GM12878 (cell line): ENCODE measurements at regions not wholly inside any gene's neighbourhood (a gene's known extent, or its start where the extent isn't known, plus 50 kb on each side); places are given as distances from the start of the nearest gene placed in this dataset.

ENCODE experiments used
- ATAC-seq: fragments of 200-7000 bp; cut with Tn5 transposase; 3 replicates; pipeline ENCODE4 v1.9.1; 2020; ENCODE audit warnings: mild to moderate bottlenecking, moderate library complexity
- BruUV-seq: library from RNA; stranded (reverse); fragments of 400-500 nt; replicated peaks from 2 replicates; lab custom pipeline; 2021; lab: Mats Ljungman, UMichigan
- CTCF ChIA-PET: fragments of 300-600 bp; sonication (Branson Sonifier 250); formaldehyde crosslinking; extraction: SDS; loops from one replicate; lab custom pipeline; 2021; ENCODE audit warnings: inconsistent platforms; lab: Yijun Ruan, JAX
- POLR2A ChIA-PET: fragments of 350-600 bp; formaldehyde crosslinking; extraction: SDS; loops from one replicate; lab custom pipeline; 2021; ENCODE audit warnings: inconsistent platforms; lab: Charles Lee
- RAD21 ChIA-PET: fragments of 300-600 bp; sonication (Branson Sonifier 250); formaldehyde crosslinking; loops from one replicate; lab custom pipeline; 2023; ENCODE audit warnings: antibody characterized with exemption; ENCODE audit not compliant: unreplicated experiment; lab: Charles Lee
- SMC1A ChIA-PET: fragments of 300-600 bp; sonication (Branson Sonifier 250); formaldehyde crosslinking; loops from one replicate; lab custom pipeline; 2023; ENCODE audit not compliant: unreplicated experiment, uncharacterized antibody; lab: Charles Lee
- DNase-seq: peaks from one replicate; pipeline ENCODE4 v3.0.0-alpha.2; 2011; ENCODE audit warnings: low read depth, low spot score
- FAIRE-seq: peaks from 3 replicates; lab custom pipeline; 2011; peaks lifted over from hg19 to GRCh38; lab: Jason Lieb, UNC
- H2AFZ ChIP-seq: 2 replicates; pipeline ENCODE4 v1.6.0; 2011; ENCODE audit warnings: low read depth, low read length, control low read depth; ENCODE audit not compliant: control insufficient read depth
- H3K27ac ChIP-seq: 2 replicates; pipeline ENCODE4 v1.5.1; 2011; ENCODE audit warnings: control low read depth; ENCODE audit not compliant: control insufficient read depth, insufficient read depth
- H3K27me3 ChIP-seq, 2 experiments: replicated peaks in 1 of 2; 2 replicates each; pipeline versions ENCODE4 v1.6.0 to v1.6.1; 2011; ENCODE audit warnings: low read length in 1 of 2; ENCODE audit not compliant: control insufficient read depth in 2 of 2, insufficient read depth in 2 of 2
- H3K36me3 ChIP-seq, 2 experiments: 2 replicates each; pipeline ENCODE4 v1.5.1; 2011; ENCODE audit warnings: low read length in 1 of 2; ENCODE audit not compliant: control insufficient read depth in 2 of 2, insufficient read depth in 2 of 2
- H3K4me1 ChIP-seq: 2 replicates; pipeline ENCODE4 v1.6.1; 2011; ENCODE audit warnings: mild to moderate bottlenecking, low read length, moderate library complexity, mixed read lengths; ENCODE audit not compliant: control insufficient read depth, insufficient read depth
- H3K4me2 ChIP-seq: 2 replicates; pipeline ENCODE4 v1.6.0; 2011; ENCODE audit warnings: control low read depth; ENCODE audit not compliant: control insufficient read depth, insufficient read depth
- H3K4me3 ChIP-seq: fragments of 200-600 bp; sonication (generic); 2 replicates; pipeline ENCODE4 v1.5.1; 2016
- H3K79me2 ChIP-seq: 2 replicates; pipeline ENCODE4 v1.6.0; 2011; ENCODE audit warnings: low read length; ENCODE audit not compliant: control insufficient read depth, insufficient read depth
- H3K9ac ChIP-seq: 2 replicates; pipeline ENCODE4 v1.8.0; 2011; ENCODE audit warnings: low read length, control low read depth, mixed read lengths; ENCODE audit not compliant: control insufficient read depth, insufficient read depth
- H3K9me3 ChIP-seq: replicated peaks from 3 replicates; pipeline ENCODE4 v1.5.1; 2011; ENCODE audit warnings: mild to moderate bottlenecking, low read length; ENCODE audit not compliant: control insufficient read depth, insufficient read depth
- H4K20me1 ChIP-seq: 2 replicates; pipeline ENCODE4 v1.6.0; 2011; ENCODE audit not compliant: control insufficient read depth, insufficient read depth
- IKZF1 ChIP-seq: fragments of 450-650 bp; conservative IDR thresholded peaks from 2 replicates; pipeline ENCODE4 v1.6.1; 2017; ENCODE audit warnings: antibody characterized with exemption, mild to moderate bottlenecking
- MTA2 ChIP-seq: fragments of 450-650 bp; IDR thresholded peaks from 2 replicates; pipeline ENCODE4 v1.6.1; 2016; ENCODE audit warnings: low read depth, mild to moderate bottlenecking, moderate library complexity
- NFIC ChIP-seq: IDR thresholded peaks from 2 replicates; pipeline ENCODE4 v1.6.1; 2012; ENCODE audit warnings: low read depth, mild to moderate bottlenecking, inconsistent platforms, low read length, moderate library complexity
- SMAD1 ChIP-seq: fragments of 450-650 bp; IDR thresholded peaks from 2 replicates; pipeline ENCODE4 v1.6.1; 2018; ENCODE audit warnings: mild to moderate bottlenecking, low read depth; ENCODE audit not compliant: partially characterized antibody
- SPI1 ChIP-seq: IDR thresholded peaks from 2 replicates; pipeline ENCODE4 v1.6.1; 2011; ENCODE audit warnings: low read depth, mild to moderate bottlenecking, low read length, moderate library complexity, borderline replicate concordance; ENCODE audit not compliant: insufficient read depth
- TBL1XR1 ChIP-seq: IDR thresholded peaks from 2 replicates; pipeline ENCODE4 v1.6.1; 2012; ENCODE audit warnings: low read depth, low read length, improper control_type of control experiment
- ZBED1 ChIP-seq: IDR thresholded peaks from 2 replicates; pipeline ENCODE4 v1.6.1; 2016; ENCODE audit warnings: borderline replicate concordance
- WGBS: methylation state at CpG from one replicate; pipeline ENCODE4 v1.1.6; 2016; ENCODE audit warnings: low lambda C conversion rate; ENCODE audit not compliant: insufficient replicate concordance, insufficient coverage; ENCODE audit errors: missing lambda C conversion rate; 5-methylcytosine and 5-hydroxymethylcytosine counted together
- in situ Hi-C: fragments of 300-500 bp; cut with MboI; formaldehyde crosslinking; loops from 9 replicates; pipeline ENCODE4 v1.14.3; 2018; ENCODE audit warnings: mixed read lengths
- intact Hi-C: fragments of 100-400 bp; cut with micrococcal nuclease; formaldehyde crosslinking; loops from one replicate; pipeline ENCODE4 v1.14.2; 2022; ENCODE audit not compliant: unreplicated experiment
- TF ChIP-seq, protein P1 (sequence below): fragments of 150-350 bp; IDR thresholded peaks from 2 replicates; pipeline ENCODE4 v1.6.1; 2016; ENCODE audit warnings: low read depth, low read length
- TF ChIP-seq, protein P2 (sequence below): fragments of 450-650 bp; IDR thresholded peaks from 2 replicates; pipeline ENCODE4 v1.6.1; 2017; ENCODE audit warnings: low read depth, mild to moderate bottlenecking, moderate library complexity
- TF ChIP-seq, protein P3 (sequence below): fragments of 450-650 bp; IDR thresholded peaks from 2 replicates; pipeline ENCODE4 v1.6.1; 2017; ENCODE audit warnings: mild to moderate bottlenecking, low read depth, inconsistent platforms; ENCODE audit not compliant: poor library complexity, severe bottlenecking
- TF ChIP-seq, protein P4 (sequence below): fragments of 450-650 bp; IDR thresholded peaks from 2 replicates; pipeline ENCODE4 v1.6.1; 2017; ENCODE audit warnings: mild to moderate bottlenecking, moderate library complexity

DNA sequence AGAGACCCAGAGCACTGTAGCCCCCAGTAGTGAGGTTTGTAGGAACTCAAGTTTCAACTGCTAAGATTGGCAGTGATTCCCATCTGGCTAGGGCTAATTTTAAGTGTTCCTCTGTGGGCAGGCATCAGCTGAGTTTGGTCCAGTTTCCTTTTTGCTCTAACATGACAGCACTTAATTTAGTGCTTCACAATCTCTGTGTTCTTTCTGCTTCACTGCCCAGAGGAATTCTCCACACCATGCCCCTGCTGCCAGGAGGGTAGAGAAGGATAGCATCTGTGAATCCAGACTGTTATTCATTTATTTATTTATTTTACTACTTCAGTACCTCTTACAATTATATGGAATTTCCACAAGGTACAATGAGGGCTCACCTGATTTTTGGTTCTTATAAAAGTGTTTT, 549.9 kb upstream of the FSIP2 start (continued):
- TF ChIP-seq, protein P1, sequence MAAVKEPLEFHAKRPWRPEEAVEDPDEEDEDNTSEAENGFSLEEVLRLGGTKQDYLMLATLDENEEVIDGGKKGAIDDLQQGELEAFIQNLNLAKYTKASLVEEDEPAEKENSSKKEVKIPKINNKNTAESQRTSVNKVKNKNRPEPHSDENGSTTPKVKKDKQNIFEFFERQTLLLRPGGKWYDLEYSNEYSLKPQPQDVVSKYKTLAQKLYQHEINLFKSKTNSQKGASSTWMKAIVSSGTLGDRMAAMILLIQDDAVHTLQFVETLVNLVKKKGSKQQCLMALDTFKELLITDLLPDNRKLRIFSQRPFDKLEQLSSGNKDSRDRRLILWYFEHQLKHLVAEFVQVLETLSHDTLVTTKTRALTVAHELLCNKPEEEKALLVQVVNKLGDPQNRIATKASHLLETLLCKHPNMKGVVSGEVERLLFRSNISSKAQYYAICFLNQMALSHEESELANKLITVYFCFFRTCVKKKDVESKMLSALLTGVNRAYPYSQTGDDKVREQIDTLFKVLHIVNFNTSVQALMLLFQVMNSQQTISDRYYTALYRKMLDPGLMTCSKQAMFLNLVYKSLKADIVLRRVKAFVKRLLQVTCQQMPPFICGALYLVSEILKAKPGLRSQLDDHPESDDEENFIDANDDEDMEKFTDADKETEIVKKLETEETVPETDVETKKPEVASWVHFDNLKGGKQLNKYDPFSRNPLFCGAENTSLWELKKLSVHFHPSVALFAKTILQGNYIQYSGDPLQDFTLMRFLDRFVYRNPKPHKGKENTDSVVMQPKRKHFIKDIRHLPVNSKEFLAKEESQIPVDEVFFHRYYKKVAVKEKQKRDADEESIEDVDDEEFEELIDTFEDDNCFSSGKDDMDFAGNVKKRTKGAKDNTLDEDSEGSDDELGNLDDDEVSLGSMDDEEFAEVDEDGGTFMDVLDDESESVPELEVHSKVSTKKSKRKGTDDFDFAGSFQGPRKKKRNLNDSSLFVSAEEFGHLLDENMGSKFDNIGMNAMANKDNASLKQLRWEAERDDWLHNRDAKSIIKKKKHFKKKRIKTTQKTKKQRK: no peak
- TF ChIP-seq SPI1: no peak

DNA sequence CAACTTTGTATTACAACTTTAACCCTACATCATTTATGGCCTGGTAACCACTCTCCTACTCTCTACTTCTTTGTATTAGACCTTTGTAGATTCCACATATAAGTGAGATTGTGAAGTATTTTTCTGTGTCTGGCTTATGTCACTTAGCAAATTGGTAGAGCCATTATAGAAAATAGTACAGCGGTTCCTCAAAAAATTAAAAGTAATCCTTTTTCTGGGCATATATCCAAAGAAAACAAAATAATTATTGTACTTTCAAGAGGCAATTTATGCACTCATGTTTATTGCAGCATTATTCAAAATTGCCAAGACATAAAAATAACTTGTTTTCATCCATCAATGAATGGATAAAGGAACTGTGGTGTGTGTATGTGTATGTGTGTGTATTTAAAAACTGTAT, 537.5 kb upstream of the FSIP2 start:
- RAD21 ChIA-PET: no interaction called here
- H3K4me1 ChIP-seq: no peaks in the 10 kb centered on the region
- FAIRE-seq: no peak
- H3K79me2 ChIP-seq: no peaks in the 10 kb centered on the region
- no peaks in the 10 kb centered on the region for H3K36me3 ChIP-seq
- no peaks in the 10 kb centered on the region for H3K9me3 ChIP-seq
- SMC1A ChIA-PET: no interaction called here
- CTCF ChIA-PET: no interaction called here
- H3K27me3 ChIP-seq: no peaks in the 10 kb centered on the region
- intact Hi-C loops (loop anchor here (10.0 kb wide), 1 partner anchor 534 kb away; the partner anchor contains the start of gene FSIP2), in situ Hi-C loops (no loop called here)
- H3K9ac ChIP-seq: no peak overlapping the region
- no peak overlapping the region for H3K4me2 ChIP-seq
- ATAC-seq: no peak
- no peaks in the 10 kb centered on the region for H4K20me1 ChIP-seq
- no peak overlapping the region for H2AFZ ChIP-seq
- DNase-seq: no peak
- 95% methylated on average over 1 of the region's 1 CpG for WGBS
- no peak overlapping the region for H3K27ac ChIP-seq
- BruUV-seq: no TSS peak
- H3K4me3 ChIP-seq: no peak overlapping the region
- POLR2A ChIA-PET: no interaction called here
- TF ChIP-seq, protein P2, sequence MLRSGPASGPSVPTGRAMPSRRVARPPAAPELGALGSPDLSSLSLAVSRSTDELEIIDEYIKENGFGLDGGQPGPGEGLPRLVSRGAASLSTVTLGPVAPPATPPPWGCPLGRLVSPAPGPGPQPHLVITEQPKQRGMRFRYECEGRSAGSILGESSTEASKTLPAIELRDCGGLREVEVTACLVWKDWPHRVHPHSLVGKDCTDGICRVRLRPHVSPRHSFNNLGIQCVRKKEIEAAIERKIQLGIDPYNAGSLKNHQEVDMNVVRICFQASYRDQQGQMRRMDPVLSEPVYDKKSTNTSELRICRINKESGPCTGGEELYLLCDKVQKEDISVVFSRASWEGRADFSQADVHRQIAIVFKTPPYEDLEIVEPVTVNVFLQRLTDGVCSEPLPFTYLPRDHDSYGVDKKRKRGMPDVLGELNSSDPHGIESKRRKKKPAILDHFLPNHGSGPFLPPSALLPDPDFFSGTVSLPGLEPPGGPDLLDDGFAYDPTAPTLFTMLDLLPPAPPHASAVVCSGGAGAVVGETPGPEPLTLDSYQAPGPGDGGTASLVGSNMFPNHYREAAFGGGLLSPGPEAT: no peak
- TF ChIP-seq, protein P3, sequence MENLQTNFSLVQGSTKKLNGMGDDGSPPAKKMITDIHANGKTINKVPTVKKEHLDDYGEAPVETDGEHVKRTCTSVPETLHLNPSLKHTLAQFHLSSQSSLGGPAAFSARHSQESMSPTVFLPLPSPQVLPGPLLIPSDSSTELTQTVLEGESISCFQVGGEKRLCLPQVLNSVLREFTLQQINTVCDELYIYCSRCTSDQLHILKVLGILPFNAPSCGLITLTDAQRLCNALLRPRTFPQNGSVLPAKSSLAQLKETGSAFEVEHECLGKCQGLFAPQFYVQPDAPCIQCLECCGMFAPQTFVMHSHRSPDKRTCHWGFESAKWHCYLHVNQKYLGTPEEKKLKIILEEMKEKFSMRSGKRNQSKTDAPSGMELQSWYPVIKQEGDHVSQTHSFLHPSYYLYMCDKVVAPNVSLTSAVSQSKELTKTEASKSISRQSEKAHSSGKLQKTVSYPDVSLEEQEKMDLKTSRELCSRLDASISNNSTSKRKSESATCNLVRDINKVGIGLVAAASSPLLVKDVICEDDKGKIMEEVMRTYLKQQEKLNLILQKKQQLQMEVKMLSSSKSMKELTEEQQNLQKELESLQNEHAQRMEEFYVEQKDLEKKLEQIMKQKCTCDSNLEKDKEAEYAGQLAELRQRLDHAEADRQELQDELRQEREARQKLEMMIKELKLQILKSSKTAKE: no peak
- TF ChIP-seq NFIC: no peak
- no peak for TF ChIP-seq SMAD1
- TF ChIP-seq IKZF1: no peak
- TF ChIP-seq, protein P4, sequence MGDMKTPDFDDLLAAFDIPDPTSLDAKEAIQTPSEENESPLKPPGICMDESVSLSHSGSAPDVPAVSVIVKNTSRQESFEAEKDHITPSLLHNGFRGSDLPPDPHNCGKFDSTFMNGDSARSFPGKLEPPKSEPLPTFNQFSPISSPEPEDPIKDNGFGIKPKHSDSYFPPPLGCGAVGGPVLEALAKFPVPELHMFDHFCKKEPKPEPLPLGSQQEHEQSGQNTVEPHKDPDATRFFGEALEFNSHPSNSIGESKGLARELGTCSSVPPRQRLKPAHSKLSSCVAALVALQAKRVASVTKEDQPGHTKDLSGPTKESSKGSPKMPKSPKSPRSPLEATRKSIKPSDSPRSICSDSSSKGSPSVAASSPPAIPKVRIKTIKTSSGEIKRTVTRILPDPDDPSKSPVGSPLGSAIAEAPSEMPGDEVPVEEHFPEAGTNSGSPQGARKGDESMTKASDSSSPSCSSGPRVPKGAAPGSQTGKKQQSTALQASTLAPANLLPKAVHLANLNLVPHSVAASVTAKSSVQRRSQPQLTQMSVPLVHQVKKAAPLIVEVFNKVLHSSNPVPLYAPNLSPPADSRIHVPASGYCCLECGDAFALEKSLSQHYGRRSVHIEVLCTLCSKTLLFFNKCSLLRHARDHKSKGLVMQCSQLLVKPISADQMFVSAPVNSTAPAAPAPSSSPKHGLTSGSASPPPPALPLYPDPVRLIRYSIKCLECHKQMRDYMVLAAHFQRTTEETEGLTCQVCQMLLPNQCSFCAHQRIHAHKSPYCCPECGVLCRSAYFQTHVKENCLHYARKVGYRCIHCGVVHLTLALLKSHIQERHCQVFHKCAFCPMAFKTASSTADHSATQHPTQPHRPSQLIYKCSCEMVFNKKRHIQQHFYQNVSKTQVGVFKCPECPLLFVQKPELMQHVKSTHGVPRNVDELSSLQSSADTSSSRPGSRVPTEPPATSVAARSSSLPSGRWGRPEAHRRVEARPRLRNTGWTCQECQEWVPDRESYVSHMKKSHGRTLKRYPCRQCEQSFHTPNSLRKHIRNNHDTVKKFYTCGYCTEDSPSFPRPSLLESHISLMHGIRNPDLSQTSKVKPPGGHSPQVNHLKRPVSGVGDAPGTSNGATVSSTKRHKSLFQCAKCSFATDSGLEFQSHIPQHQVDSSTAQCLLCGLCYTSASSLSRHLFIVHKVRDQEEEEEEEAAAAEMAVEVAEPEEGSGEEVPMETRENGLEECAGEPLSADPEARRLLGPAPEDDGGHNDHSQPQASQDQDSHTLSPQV: no peak
- no peak for TF ChIP-seq ZBED1
- no peak for TF ChIP-seq TBL1XR1
- no peak for TF ChIP-seq SPI1
- TF ChIP-seq MTA2: no peak
